ENCODE measurements at regions not wholly inside any gene's neighbourhood (a gene's known extent, or its start where the extent isn't known, plus 50 kb on each side); places are given as distances from the start of the nearest gene placed in this dataset.

- TF ChIP-seq, protein P1, sequence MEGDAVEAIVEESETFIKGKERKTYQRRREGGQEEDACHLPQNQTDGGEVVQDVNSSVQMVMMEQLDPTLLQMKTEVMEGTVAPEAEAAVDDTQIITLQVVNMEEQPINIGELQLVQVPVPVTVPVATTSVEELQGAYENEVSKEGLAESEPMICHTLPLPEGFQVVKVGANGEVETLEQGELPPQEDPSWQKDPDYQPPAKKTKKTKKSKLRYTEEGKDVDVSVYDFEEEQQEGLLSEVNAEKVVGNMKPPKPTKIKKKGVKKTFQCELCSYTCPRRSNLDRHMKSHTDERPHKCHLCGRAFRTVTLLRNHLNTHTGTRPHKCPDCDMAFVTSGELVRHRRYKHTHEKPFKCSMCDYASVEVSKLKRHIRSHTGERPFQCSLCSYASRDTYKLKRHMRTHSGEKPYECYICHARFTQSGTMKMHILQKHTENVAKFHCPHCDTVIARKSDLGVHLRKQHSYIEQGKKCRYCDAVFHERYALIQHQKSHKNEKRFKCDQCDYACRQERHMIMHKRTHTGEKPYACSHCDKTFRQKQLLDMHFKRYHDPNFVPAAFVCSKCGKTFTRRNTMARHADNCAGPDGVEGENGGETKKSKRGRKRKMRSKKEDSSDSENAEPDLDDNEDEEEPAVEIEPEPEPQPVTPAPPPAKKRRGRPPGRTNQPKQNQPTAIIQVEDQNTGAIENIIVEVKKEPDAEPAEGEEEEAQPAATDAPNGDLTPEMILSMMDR (IDR thresholded peaks at IDR 0.05) = no peak
- TF ChIP-seq POLR2AphosphoS5 (IDR thresholded peaks at IDR 0.05; ENCODE audit: low read depth, low read length) = no peak
- TF ChIP-seq, protein P2, sequence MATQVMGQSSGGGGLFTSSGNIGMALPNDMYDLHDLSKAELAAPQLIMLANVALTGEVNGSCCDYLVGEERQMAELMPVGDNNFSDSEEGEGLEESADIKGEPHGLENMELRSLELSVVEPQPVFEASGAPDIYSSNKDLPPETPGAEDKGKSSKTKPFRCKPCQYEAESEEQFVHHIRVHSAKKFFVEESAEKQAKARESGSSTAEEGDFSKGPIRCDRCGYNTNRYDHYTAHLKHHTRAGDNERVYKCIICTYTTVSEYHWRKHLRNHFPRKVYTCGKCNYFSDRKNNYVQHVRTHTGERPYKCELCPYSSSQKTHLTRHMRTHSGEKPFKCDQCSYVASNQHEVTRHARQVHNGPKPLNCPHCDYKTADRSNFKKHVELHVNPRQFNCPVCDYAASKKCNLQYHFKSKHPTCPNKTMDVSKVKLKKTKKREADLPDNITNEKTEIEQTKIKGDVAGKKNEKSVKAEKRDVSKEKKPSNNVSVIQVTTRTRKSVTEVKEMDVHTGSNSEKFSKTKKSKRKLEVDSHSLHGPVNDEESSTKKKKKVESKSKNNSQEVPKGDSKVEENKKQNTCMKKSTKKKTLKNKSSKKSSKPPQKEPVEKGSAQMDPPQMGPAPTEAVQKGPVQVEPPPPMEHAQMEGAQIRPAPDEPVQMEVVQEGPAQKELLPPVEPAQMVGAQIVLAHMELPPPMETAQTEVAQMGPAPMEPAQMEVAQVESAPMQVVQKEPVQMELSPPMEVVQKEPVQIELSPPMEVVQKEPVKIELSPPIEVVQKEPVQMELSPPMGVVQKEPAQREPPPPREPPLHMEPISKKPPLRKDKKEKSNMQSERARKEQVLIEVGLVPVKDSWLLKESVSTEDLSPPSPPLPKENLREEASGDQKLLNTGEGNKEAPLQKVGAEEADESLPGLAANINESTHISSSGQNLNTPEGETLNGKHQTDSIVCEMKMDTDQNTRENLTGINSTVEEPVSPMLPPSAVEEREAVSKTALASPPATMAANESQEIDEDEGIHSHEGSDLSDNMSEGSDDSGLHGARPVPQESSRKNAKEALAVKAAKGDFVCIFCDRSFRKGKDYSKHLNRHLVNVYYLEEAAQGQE (IDR thresholded peaks at IDR 0.05; ENCODE audit: insufficient read depth in 1 of 2, low read depth in 2 of 2, low read length in 1 of 2) = no peak
Observed at GRCh38 chr18:47519277-47519676, 267.8 kb upstream of the SKOR2 start.

Measured in Panc1 (cell line).